Activated T-cell treated with anti-CD3 and anti-CD28 coated beads for 4 hours (primary cell): ENCODE measurements at regions not wholly inside any gene's neighbourhood (a gene's known extent, or its start where the extent isn't known, plus 50 kb on each side); places are given as distances from the start of the nearest gene placed in this dataset.

Experiments used
- DNase-seq: peaks from one replicate; pipeline ENCODE4 v3.0.0-alpha.2; 2020

GRCh38 chr10:10314626-10315025 lies 703.0 kb upstream of the CELF2 start:
- no peak for DNase-seq

GRCh38 chr10:10315989-10316388 lies 701.7 kb upstream of the CELF2 start:
- DNase-seq = no peak

GRCh38 chr10:10317151-10317550 lies 700.5 kb upstream of the CELF2 start:
- no peak for DNase-seq

DNA sequence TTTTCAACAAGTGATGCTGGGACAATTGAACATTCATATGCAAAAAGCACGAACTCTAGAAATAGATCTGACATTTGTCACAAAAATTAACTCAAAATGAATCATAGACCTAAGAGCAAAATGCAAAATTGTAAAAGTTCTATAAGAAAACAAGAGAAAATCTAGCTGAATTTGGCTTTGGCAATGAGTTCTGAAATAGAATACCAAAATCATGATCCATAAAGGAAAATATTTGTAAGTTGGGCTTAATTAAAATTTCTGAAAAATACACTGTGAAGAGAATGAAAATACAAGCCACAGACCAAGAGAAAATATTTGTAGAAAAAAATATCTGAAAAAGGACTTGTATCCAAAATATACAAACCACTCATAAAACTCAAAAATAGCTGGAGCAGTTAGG lies 698.8 kb upstream of the CELF2 start:
- DNase-seq = no peak

- no peak for DNase-seq
Measured at GRCh38 chr10:10320956-10321355, 696.7 kb upstream of the CELF2 start.

DNA sequence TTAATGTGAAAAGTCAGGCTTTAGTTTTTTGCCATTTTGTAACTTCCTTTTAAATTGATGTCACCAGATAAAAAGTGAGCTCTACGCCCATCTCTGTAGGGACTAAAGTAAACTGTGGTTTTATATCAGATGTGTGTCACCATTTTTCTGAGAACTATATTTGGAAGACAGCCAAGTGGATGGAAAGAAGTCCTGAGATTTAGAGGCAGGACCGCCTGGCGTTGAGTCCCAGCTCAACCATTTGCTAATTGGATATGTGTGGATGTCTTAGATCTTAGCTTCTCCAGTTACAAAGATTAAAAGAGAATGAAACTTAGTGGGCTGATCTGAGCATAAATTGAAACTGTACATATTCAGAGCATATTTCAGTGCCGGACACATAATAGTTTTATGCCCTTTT lies 691.6 kb upstream of the CELF2 start:
- DNase-seq = no peak

DNA sequence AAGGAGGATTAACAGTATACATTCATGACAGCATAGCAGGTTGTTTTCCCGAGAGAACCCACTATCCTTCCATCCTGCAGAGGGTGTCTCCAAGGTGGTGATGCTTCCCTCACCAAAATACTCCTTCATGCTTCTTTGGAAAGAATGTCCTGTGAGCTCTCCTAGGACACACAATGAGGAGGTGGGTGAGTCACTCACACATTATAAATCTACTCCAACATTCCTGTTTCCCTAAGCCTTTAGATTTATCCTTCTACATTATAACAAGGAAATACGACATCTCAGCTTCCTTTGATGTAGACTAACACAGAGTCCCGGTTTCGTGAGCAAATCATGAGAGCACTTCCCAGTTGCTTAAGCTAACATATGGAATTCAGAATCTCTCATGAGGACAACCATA lies 689.7 kb upstream of the CELF2 start:
- no peak for DNase-seq

- DNase-seq = no peak
Measured at GRCh38 chr10:10330418-10330817, 687.3 kb upstream of the CELF2 start.

- DNase-seq = no peak
Measured at GRCh38 chr10:10332786-10333185, 684.9 kb upstream of the CELF2 start.

DNA sequence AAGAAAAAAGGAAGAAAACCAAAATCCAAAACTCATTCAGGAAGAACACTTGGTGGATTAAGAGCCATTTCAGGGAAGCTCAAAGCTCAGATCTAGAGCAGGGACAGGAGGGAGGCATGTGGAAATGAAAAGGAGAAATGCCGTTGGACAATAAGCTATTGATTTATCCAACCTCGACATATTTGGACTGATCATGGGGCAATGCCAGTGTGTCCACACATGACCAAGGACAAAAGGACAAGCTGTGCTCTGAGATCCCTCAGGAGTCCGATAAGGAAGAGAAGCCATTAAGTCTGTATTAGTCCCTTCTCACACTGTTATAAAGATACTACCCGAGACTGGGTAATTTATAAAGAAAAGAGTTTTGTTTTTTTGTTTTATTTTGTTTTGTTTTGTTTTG lies 684.0 kb upstream of the CELF2 start:
- DNase-seq = no peak

GRCh38 chr10:10338339-10338738 lies 679.3 kb upstream of the CELF2 start:
- no peak for DNase-seq

GRCh38 chr10:10346390-10347150 lies 671.1 kb upstream of the CELF2 start:
- no peak for DNase-seq

DNA sequence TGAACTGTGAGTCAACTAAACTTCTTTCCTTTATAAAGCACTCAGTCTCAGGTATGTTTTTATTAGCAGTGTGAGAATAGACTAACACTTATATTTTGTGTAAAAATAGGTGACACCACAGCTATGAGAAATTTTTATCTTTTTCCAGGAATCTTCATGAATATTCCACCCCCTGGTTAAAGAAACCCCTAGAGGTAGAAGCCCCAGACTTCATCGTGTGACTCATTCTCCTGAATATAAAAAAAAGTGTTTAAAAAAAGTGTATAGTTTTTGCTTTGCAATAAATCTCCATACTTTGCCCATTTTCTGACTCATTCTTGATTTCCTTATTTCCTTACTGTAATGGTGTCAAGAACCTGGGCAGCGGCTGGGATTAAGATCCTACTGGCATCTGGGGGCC lies 667.6 kb upstream of the CELF2 start:
- no peak for DNase-seq

GRCh38 chr10:10351451-10351850 lies 666.2 kb upstream of the CELF2 start:
- DNase-seq = no peak

- no peak for DNase-seq
Measured at GRCh38 chr10:10353326-10353868, 664.3 kb upstream of the CELF2 start.

DNA sequence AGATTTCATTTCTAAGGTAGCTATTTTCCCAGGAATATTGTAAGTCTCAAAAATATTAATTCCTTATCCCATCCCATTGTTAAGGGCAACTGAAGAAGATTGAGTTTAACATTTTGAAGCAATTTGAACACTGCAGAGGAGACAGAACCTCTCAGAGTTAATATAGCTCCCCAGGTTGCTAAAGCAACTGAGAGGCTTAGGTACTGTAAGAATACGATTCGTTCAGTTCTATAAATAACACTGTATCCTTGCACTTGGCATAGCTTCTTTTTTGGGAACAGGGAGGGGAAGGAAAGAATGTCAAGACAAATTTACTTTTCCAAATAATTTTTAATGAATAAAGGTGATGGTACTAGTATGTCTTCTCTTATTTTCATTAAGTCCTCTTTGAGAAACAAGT lies 658.4 kb upstream of the CELF2 start:
- no peak for DNase-seq

DNA sequence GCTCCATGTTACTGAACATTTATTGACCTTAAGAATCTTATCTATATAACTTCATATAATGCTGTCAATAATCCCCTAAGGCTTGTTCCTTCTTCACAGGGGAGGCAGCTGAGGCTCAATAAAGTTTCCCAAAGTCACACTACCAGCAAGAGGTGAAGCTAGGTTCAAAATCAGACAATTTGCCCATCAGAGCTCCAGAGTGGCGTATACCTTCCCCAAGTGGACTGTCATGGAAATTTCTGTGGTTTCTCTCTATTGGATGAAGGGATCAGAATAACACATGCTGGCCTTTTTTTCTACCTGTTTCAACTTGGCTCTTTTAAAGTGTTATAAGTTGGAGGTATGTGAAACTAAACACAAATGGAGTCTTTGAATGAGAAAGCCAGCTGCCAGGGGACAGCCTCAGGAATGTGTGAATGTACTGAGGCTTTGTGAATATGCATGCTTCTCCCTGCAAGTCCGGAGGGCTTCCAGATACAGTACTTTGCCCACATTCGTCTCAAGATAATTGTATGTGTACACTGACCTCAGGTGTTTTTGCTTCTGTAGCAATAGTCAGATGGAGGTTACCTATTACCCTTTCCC lies 656.3 kb upstream of the CELF2 start:
- no peak for DNase-seq

GRCh38 chr10:10362800-10363199 lies 654.9 kb upstream of the CELF2 start:
- DNase-seq = no peak

GRCh38 chr10:10363217-10363616 lies 654.5 kb upstream of the CELF2 start:
- DNase-seq = no peak

DNA sequence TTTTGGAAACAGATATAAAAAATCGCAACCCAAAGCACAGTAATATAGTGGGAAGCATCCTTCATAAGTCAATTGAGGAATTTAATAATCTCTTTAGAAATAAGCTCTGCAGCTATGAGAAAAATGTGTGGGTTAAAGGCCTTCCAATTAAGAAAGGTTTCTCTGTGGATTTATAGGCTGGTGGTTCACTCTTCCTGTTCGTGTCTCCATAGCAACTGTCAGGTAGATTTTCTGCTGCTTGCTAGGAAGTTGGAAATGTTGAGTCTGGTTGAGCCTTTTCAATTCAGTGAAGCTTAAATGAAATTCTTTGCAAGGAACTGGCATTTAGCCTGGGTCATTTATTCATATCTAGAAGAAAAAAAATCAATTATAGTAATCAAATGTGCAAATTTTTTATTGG lies 652.8 kb upstream of the CELF2 start:
- DNase-seq = no peak

GRCh38 chr10:10365676-10366075 lies 652.0 kb upstream of the CELF2 start:
- DNase-seq = no peak

GRCh38 chr10:10366836-10367235 lies 650.8 kb upstream of the CELF2 start:
- DNase-seq = no peak

GRCh38 chr10:10367264-10367663 lies 650.4 kb upstream of the CELF2 start:
- DNase-seq = no peak

- no peak for DNase-seq
Measured at GRCh38 chr10:10368951-10369576, 648.6 kb upstream of the CELF2 start.
